ENCODE measurements at regions not wholly inside any gene's neighbourhood (a gene's known extent, or its start where the extent isn't known, plus 50 kb on each side); places are given as distances from the start of the nearest gene placed in this dataset.

- no peak overlapping the region for H3K4me3 ChIP-seq (ENCODE audit: low read length)
- TF ChIP-seq CTCF (conservative IDR thresholded peaks at IDR 0.05; ENCODE audit: low read depth, low read length): no peak
- DNase-seq (ENCODE audit: low read depth): no peak
These were observed 159.6 kb downstream of the MFSD1 start for GRCh38 chr3:158961471-158961870.

GRCh38 chr3:158961911-158962310, 160.1 kb downstream of the MFSD1 start:
- no peak for DNase-seq (ENCODE audit: low read depth)
- no peak overlapping the region for H3K4me3 ChIP-seq (ENCODE audit: low read length)
- no peak for TF ChIP-seq CTCF (conservative IDR thresholded peaks at IDR 0.05; ENCODE audit: low read depth, low read length)

GRCh38 chr3:158970006-158970405, 168.2 kb downstream of the MFSD1 start:
- TF ChIP-seq CTCF (conservative IDR thresholded peaks at IDR 0.05; ENCODE audit: low read depth, low read length): no peak
- H3K4me3 ChIP-seq (ENCODE audit: low read length): no peak overlapping the region
- no peak for DNase-seq (ENCODE audit: low read depth)

GRCh38 chr3:158974904-158975303, 173.1 kb downstream of the MFSD1 start:
- DNase-seq (ENCODE audit: low read depth): no peak
- TF ChIP-seq CTCF (conservative IDR thresholded peaks at IDR 0.05; ENCODE audit: low read depth, low read length): no peak
- no peak overlapping the region for H3K4me3 ChIP-seq (ENCODE audit: low read length)

GRCh38 chr3:158976966-158977365, 175.1 kb downstream of the MFSD1 start:
- no peak for DNase-seq (ENCODE audit: low read depth)
- no peak for TF ChIP-seq CTCF (conservative IDR thresholded peaks at IDR 0.05; ENCODE audit: low read depth, low read length)

GRCh38 chr3:158977497-158977896, 175.6 kb downstream of the MFSD1 start:
- no peak for DNase-seq (ENCODE audit: low read depth)
- TF ChIP-seq CTCF (conservative IDR thresholded peaks at IDR 0.05; ENCODE audit: low read depth, low read length): no peak
- H3K4me3 ChIP-seq (ENCODE audit: low read length): no peak overlapping the region

More at GRCh38 chr3:158976966-158977365, 175.1 kb downstream of the MFSD1 start:
- H3K4me3 ChIP-seq (ENCODE audit: low read length): no peak overlapping the region

- no peak for TF ChIP-seq CTCF (conservative IDR thresholded peaks at IDR 0.05; ENCODE audit: low read depth, low read length)
- no peak overlapping the region for H3K4me3 ChIP-seq (ENCODE audit: low read length)
- DNase-seq (ENCODE audit: low read depth): no peak
These were observed 181.6 kb downstream of the MFSD1 start for GRCh38 chr3:158983216-158984099.
